Panc1 (cell line): ENCODE measurements at regions not wholly inside any gene's neighbourhood (a gene's known extent, or its start where the extent isn't known, plus 50 kb on each side); places are given as distances from the start of the nearest gene placed in this dataset.

ENCODE experiments used
- ATAC-seq: fragments of 200-7000 bp; cut with Tn5 transposase; 2 replicates; pipeline ENCODE4 v1.9.1; 2020; ENCODE audit warnings: mild to moderate bottlenecking, moderate library complexity
- BruUV-seq: library from RNA; stranded (reverse); fragments of 400-500 nt; replicated peaks from 2 replicates; lab custom pipeline; 2021; lab: Mats Ljungman, UMichigan
- CTCF ChIA-PET: fragments of 300-600 bp; sonication (Branson Sonifier 250); formaldehyde crosslinking; loops from one replicate; lab custom pipeline; 2022; ENCODE audit warnings: antibody characterized with exemption; lab: Charles Lee
- POLR2A ChIA-PET: fragments of 300-600 bp; sonication (Branson Sonifier 250); formaldehyde crosslinking; loops from one replicate; lab custom pipeline; 2022; ENCODE audit warnings: antibody characterized with exemption; lab: Charles Lee
- DNase-seq: peaks from one replicate; pipeline ENCODE4 v3.0.0-alpha.2; 2010; ENCODE audit warnings: low read depth, low spot score
- H3K27ac ChIP-seq: 2 replicates; pipeline ENCODE4 v1.5.1; 2011; ENCODE audit warnings: mild to moderate bottlenecking, low read length, inconsistent platforms
- H3K27me3 ChIP-seq: fragments of 200-500 bp; sonication (Bioruptor generic); 2 replicates; pipeline ENCODE4 v1.6.0; 2014; ENCODE audit warnings: low read length, inconsistent platforms; ENCODE audit not compliant: control insufficient read depth, insufficient read depth
- H3K36me3 ChIP-seq: fragments of 200-500 bp; sonication (Bioruptor generic); 2 replicates; pipeline ENCODE4 v1.5.1; 2014; ENCODE audit warnings: inconsistent platforms, mild to moderate bottlenecking, low read length, moderate library complexity; ENCODE audit not compliant: control insufficient read depth, insufficient read depth
- H3K4me1 ChIP-seq: 2 replicates; pipeline ENCODE4 v1.5.1; 2011; ENCODE audit warnings: inconsistent platforms, mild to moderate bottlenecking, low read length, moderate library complexity; ENCODE audit not compliant: control insufficient read depth, insufficient read depth
- H3K4me3 ChIP-seq, 2 experiments: 2 replicates each; pipeline ENCODE4 v1.5.1; 2011 to 2012; ENCODE audit warnings: low read depth in 2 of 2, low read length in 2 of 2, mild to moderate bottlenecking in 2 of 2, inconsistent platforms in 1 of 2, moderate library complexity in 1 of 2
- H3K9me3 ChIP-seq: fragments of 200-500 bp; sonication (Bioruptor generic); 2 replicates; pipeline ENCODE4 v1.5.1; 2014; ENCODE audit warnings: low read depth, mild to moderate bottlenecking, inconsistent platforms, low read length, moderate library complexity; ENCODE audit not compliant: control insufficient read depth, insufficient read depth
- CTCF ChIP-seq: fragments of 450-650 bp; IDR thresholded peaks from 2 replicates; pipeline ENCODE4 v1.5.1; 2017; ENCODE audit warnings: mild to moderate bottlenecking
- POLR2AphosphoS5 ChIP-seq: IDR thresholded peaks from 2 replicates; pipeline ENCODE4 v1.6.1; 2012; ENCODE audit warnings: mild to moderate bottlenecking, low read depth, low read length, moderate library complexity
- REST ChIP-seq, 2 experiments: IDR thresholded peaks; 2 replicates each; pipeline ENCODE4 v1.6.1; 2011 to 2012; ENCODE audit warnings: low read depth in 2 of 2, control low read depth in 1 of 2, low read length in 1 of 2, mild to moderate bottlenecking in 1 of 2, moderate library complexity in 1 of 2; ENCODE audit not compliant: insufficient read depth in 1 of 2
- SIN3A ChIP-seq: IDR thresholded peaks from 2 replicates; pipeline ENCODE4 v1.6.1; 2012; ENCODE audit warnings: low read depth, mild to moderate bottlenecking, low read length, moderate library complexity, borderline replicate concordance; ENCODE audit not compliant: insufficient read depth
- TCF7L2 ChIP-seq: IDR thresholded peaks from 2 replicates; pipeline ENCODE4 v1.6.1; 2011; ENCODE audit warnings: mild to moderate bottlenecking, low read depth, low read length, inconsistent platforms
- in situ Hi-C: cut with HindIII; loops from 2 replicates; pipeline ENCODE4 v1.10.0; 2016; ENCODE audit warnings: low sequenced_read_pairs, low pct_unique_long_range_greater_than_20kb
- intact Hi-C: fragments of 100-400 bp; cut with micrococcal nuclease; formaldehyde crosslinking; loops from one replicate; pipeline ENCODE4 v1.10.0; 2022; ENCODE audit not compliant: unreplicated experiment

- H3K9me3 ChIP-seq = no peaks in the 10 kb centered on the region; the same call in 1 of the 2 replicates
- ATAC-seq = no peak
- intact Hi-C loops (no loop called here), in situ Hi-C loops (no loop called here)
- H3K27ac ChIP-seq = no peak overlapping the region
- H3K36me3 ChIP-seq = no peaks in the 10 kb centered on the region
- TF ChIP-seq SIN3A (no peak), TCF7L2 (no peak), CTCF (no peak), REST (IDR thresholded peaks at IDR 0.05; ENCODE audit: insufficient read depth in 1 of 2, low read depth in 2 of 2, low read length in 1 of 2) (no peak), POLR2AphosphoS5 (no peak)
- CTCF ChIA-PET = no interaction called here
- H3K27me3 ChIP-seq = peaks cover 3% of the 10 kb centered on the region
- DNase-seq = no peak
- no TSS peak for BruUV-seq
- H3K4me1 ChIP-seq = no peaks in the 10 kb centered on the region
- POLR2A ChIA-PET = no interaction called here
- no peak overlapping the region for H3K4me3 ChIP-seq
These were observed 78.6 kb upstream of the MYL2 start for GRCh38 chr12:110998971-110999370.

- H3K27ac ChIP-seq = no peak overlapping the region
- no peaks in the 10 kb centered on the region for H3K36me3 ChIP-seq
- BruUV-seq = no TSS peak
- CTCF ChIA-PET = no interaction called here
- ATAC-seq (no peak), DNase-seq (no peak)
- no peak for TF ChIP-seq TCF7L2
- H3K4me3 ChIP-seq = no peak overlapping the region
- intact Hi-C loops (no loop called here), in situ Hi-C loops (no loop called here)
- H3K9me3 ChIP-seq = no peaks in the 10 kb centered on the region; the same call in 1 of the 2 replicates
- H3K27me3 ChIP-seq = no peaks in the 10 kb centered on the region; the same call in none of the 2 replicates
- no peaks in the 10 kb centered on the region for H3K4me1 ChIP-seq
- POLR2A ChIA-PET = no interaction called here
These were observed 77.8 kb upstream of the MYL2 start for GRCh38 chr12:110998165-110998564.

GRCh38 chr12:110996415-110996814 is 76.0 kb upstream of the MYL2 start:
- no TSS peak for BruUV-seq
- CTCF ChIA-PET = interaction anchor here (0.5 kb wide), 1 partner anchor 148 kb away, joined by 3 read pairs; no protein-coding TSS in a partner anchor

More at GRCh38 chr12:110996415-110996814, 76.0 kb upstream of the MYL2 start:
- POLR2A ChIA-PET = no interaction called here
- DNase-seq (no peak), ATAC-seq (no peak)
- Histone ChIP-seq H3K27ac (no peak overlapping the region), H3K27me3 (no peaks in the 10 kb centered on the region; the same call in 1 of the 2 replicates), H3K36me3 (no peaks in the 10 kb centered on the region), H3K4me1 (no peaks in the 10 kb centered on the region), H3K4me3 (no peak overlapping the region), H3K9me3 (no peaks in the 10 kb centered on the region; the same call in 1 of the 2 replicates)
- TF ChIP-seq SIN3A (no peak), REST (IDR thresholded peaks at IDR 0.05; ENCODE audit: insufficient read depth in 1 of 2, low read depth in 2 of 2, low read length in 1 of 2) (no peak), POLR2AphosphoS5 (no peak), CTCF (no peak), TCF7L2 (no peak)
- in situ Hi-C loops = no loop called here
- intact Hi-C loops = no loop called here
